K562 (cell line): ENCODE measurements at regions not wholly inside any gene's neighbourhood (a gene's known extent, or its start where the extent isn't known, plus 50 kb on each side); places are given as distances from the start of the nearest gene placed in this dataset.

Experiments used
- CBX8 ChIP-seq: fragments of 200-600 bp; sonication (generic); IDR thresholded peaks from 2 replicates; pipeline ENCODE4 v1.6.1; 2012; ENCODE audit warnings: borderline replicate concordance, mixed run types, low read depth, mild to moderate bottlenecking, moderate library complexity, mixed read lengths, low read length, control low read depth, inconsistent platforms; ENCODE audit not compliant: poor library complexity, severe bottlenecking; ENCODE audit errors: extremely low read depth
- ELF4 ChIP-seq: fragments of 450-650 bp; formaldehyde crosslinking; IDR thresholded peaks from 2 replicates; pipeline ENCODE4 v1.4.0; 2022; ENCODE audit warnings: missing genetic modification characterization
- HDAC2 ChIP-seq: fragments of 450-650 bp; IDR thresholded peaks from 2 replicates; pipeline ENCODE4 v1.6.1; 2016; ENCODE audit warnings: mild to moderate bottlenecking
- MYC ChIP-seq, 2 experiments: fragments of 250-450 bp in 1 of 2; sonication (Bioruptor Pico) in 1 of 2; IDR thresholded peaks; 2 replicates each; pipeline versions ENCODE4 v1.5.1 to v1.6.1; 2012 to 2021; ENCODE audit warnings: low read depth in 2 of 2, borderline replicate concordance in 1 of 2, improper control_type of control experiment in 1 of 2, low read length in 1 of 2, mild to moderate bottlenecking in 1 of 2, moderate library complexity in 1 of 2
- SPI1 ChIP-seq: IDR thresholded peaks from 2 replicates; pipeline ENCODE4 v1.6.1; 2011; ENCODE audit warnings: low read depth, low read length, control low read depth, borderline replicate concordance

- TF ChIP-seq MYC (IDR thresholded peaks at IDR 0.05; ENCODE audit: low read depth, low read length), result no peak
- TF ChIP-seq MYC (CRISPR knock-in tag; IDR thresholded peaks at IDR 0.05; ENCODE audit: borderline replicate concordance, low read depth), result no peak
- TF ChIP-seq HDAC2, result no peak
- TF ChIP-seq ELF4 (CRISPR knock-in tag), result no peak
- no peak for TF ChIP-seq SPI1
- TF ChIP-seq CBX8, result no peak
These were observed 205.9 kb upstream of the CD180 start for GRCh38 chr5:67402526-67402925.
